NCI-H2227 treated with DMSO at 0.1 percent for 48 hours (cell line): ENCODE measurements at regions not wholly inside any gene's neighbourhood (a gene's known extent, or its start where the extent isn't known, plus 50 kb on each side); places are given as distances from the start of the nearest gene placed in this dataset.

ENCODE experiments used
- DNase-seq: peaks from one replicate; lab custom pipeline; 2025; lab: John Stamatoyannopoulos, UW

- DNase-seq = no peak
Observed at GRCh38 chr5:56622141-56622540, 193.2 kb upstream of the MAP3K1 start.

DNA sequence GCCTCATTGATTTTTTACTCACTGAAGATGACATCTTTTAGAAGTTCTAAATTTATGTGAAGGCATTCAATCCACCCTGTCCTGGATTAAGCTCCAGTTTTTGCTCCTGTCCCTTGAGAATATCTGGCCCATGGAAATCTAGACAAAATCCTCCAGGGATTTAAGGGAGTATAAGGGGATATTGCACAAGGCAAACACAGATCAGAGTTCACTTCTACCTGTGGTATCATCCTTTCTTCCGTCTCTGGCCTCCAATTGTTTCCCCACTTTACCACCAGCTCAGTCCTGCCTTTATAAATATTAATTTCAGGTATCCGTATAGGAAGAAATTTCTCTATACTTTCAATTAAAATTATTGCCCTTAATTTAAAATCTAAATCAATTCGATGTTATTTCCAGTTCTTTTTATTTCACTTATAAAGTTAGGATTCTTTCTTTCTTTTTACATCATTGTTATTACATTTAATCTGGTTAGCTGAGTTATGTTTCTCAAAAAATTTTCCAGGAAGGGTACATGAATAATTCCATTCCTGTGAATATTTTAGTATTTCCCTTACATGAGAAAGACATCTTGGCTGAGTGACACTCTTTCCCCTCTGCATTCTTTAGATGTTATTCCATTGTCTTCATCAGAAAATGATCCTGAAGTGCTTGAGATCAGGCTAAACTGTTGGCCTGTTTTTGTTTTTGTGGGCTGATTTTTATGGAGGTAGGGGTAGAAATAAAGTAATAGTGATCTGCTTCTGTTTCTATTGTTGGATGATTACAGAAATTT, 194.3 kb upstream of the MAP3K1 start:
- no peak for DNase-seq

DNA sequence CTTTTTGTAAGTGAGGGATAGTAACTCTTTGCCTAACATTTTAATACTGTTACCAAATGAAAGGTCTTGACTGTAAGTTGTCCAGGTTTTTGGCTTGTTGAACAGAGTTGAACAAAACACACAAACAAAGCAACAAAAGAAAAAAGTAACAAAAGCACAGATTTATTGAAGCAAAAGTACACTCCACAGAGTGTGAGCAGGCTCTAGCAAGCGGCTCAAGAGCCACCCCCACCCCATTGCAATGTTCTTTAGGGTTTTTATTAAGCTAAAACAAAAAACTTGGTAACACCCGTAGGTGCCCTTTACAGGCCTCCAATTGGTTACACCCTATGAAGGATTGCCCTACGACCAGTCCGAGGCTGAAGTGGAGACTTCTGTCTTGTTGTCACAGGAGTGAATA, 197.4 kb upstream of the MAP3K1 start:
- no peak for DNase-seq

- no peak for DNase-seq
Observed at GRCh38 chr5:56616454-56617160, 198.7 kb upstream of the MAP3K1 start.

- no peak for DNase-seq
Observed at GRCh38 chr5:56615361-56616153, 199.8 kb upstream of the MAP3K1 start.

- no peak for DNase-seq
Observed at GRCh38 chr5:56612759-56613158, 202.6 kb upstream of the MAP3K1 start.

DNA sequence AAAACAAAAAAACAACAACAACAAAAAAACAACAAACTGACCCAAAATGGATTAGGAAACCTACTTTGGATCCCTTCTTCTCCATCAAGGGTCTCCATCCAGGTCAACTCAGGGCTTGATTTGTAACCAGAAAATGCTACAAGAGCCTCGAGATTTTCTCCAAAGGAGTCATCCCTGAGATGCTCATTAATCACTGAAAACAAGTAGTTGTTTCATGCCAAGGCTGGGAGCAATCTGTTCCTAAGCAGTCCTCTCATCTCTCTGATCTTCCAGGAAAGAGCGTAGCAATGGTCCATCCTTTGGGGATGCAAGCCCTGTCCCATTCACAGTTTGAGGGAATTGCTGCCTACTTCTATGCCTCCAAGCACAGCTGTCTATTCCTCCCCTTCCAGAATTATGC, 203.0 kb upstream of the MAP3K1 start:
- no peak for DNase-seq

- no peak for DNase-seq
Observed at GRCh38 chr5:56610093-56610698, 205.2 kb upstream of the MAP3K1 start.

DNA sequence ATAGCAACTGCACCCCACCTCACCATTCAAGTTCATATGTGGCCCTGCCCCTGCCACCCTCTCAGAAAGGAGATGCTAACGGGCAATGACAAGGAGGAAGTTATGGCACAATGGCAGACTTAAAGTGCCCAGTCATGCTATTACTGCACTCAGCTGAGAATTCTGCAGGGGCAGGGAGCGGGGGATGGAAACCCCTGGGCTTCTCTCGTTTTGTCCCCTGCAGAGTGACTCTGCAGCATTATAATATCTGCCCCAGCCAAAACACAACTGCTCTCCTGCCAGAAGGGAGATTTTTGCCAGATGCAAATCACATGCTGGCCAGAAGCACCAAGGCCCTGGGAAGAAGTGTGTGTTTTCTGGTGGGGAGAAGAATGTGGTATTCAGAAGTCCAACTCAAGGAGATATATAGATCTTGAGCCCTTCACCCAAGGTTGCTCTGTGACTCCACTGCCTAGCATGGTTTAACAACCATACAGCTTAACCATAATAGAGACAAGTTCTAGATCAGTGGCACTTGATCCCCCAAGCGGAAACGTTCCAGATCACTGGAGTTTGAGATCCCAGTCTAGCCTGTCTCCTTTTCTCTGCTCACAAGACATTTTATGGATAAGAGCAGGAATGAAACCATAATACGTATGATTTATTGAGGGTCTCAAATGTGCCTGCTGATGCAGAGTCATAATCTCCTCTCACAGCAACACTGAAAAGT, 207.0 kb upstream of the MAP3K1 start:
- DNase-seq = no peak

- no peak for DNase-seq
Observed at GRCh38 chr5:56607551-56607950, 207.8 kb upstream of the MAP3K1 start.

- no peak for DNase-seq
Observed at GRCh38 chr5:56607074-56607473, 208.3 kb upstream of the MAP3K1 start.

GRCh38 chr5:56606192-56606591, 209.2 kb upstream of the MAP3K1 start:
- no peak for DNase-seq

GRCh38 chr5:56605231-56605630, 210.1 kb upstream of the MAP3K1 start:
- no peak for DNase-seq

GRCh38 chr5:56601641-56602071, 213.7 kb upstream of the MAP3K1 start:
- peak; percentile 0 for DNase-seq

DNA sequence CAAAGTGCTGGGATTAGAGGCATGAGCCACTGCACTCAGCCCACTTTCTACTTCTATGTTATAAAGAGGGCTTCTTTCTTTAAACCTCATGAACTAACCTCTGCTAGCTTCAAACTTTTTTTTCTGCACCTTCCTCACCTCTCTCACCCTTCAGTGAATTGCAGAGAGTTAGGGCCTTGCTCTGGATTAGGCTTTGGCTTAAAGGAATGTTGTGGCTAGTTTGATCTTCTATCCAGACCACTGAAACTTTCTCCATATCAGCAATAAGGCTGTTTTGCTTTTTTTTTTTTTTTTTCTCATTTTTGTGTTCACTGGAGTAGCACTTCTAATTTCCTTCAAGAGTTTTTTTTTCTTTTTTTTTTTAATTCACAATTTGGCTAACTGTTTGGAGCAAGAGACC, 216.4 kb upstream of the MAP3K1 start:
- no peak for DNase-seq

- no peak for DNase-seq
Observed at GRCh38 chr5:56596155-56596554, 219.2 kb upstream of the MAP3K1 start.

DNA sequence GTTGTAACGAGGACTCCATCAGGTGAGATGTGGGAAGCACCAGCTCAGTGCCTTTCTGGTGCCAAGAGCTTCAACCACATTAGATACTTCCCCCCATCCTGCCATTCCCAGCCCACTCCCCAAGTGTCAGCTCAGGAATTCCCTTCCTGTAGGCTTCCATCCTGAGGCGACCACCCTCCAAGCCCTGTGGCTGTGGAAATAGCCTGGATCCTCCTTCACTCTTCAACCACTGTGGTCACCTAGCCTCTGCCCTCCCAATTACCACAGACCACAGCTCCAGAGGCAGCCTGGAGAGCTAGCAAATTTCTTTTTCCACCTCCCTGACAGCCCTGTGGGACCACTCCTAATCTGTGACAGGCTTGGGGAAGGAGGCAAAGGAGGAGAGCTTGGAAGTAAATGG, 219.8 kb upstream of the MAP3K1 start:
- no peak for DNase-seq

- DNase-seq = no peak
Observed at GRCh38 chr5:56594792-56595191, 220.6 kb upstream of the MAP3K1 start.

GRCh38 chr5:56591081-56591480, 224.3 kb upstream of the MAP3K1 start:
- DNase-seq = no peak

DNA sequence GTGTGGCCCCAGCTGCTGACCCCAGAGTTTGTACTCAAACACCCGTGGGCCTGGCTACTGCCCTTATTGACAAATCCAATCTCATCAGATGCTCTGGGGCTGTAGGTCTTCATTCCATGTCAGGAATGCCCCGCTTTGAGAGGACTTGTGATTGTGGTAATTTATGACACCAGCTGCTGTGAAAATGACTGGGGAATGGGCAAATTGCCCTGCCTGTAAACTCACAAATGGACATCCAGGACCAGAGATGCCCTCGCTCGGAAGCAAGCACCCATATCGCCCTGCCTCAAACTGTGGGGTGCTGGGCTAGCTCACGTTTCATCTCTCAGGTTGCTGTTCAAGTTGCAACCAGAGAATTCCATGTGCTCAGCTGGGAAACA, 225.9 kb upstream of the MAP3K1 start:
- no peak for DNase-seq

DNA sequence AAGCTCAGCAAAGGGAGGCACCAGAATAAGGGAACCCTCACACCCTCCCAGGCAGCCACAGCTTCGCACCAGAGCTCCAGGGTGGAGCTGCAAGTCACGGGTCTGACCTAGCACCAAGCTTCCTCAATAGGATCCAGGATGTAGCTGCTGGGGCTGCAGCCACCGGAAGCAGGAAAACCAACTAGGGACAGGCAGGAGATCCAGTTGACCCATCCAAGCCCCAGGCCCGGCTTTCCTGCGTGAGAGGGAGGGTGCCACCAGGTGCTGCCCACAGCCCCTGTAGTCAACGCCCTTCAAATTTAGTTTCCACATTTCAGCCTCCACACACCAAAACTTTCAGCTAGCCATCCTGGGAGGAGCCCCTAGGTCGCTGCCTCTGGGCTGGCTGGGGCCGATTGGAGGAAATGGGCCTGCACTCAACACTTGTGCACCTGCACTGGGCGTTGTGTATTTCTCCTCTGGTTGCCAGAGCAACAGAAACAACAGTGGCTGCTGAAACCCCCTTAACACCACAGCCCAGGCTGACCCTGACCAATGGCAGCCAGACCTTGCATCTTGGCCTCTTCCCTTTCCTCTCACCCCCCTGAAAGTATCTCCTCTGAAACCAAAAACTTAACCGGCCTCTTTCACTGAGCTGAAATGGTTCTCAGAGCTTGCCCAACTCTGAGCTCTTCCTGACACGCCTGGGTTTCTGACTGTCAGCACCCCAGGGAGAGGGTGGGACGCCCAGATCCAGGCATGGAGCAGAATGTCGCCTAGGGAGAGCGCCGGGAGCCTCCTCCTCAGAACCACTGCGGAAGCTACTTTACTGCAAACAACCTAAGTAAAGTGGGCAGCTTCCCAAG, 226.5 kb upstream of the MAP3K1 start:
- no peak for DNase-seq
